MM.1S (cell line): ENCODE measurements at regions not wholly inside any gene's neighbourhood (a gene's known extent, or its start where the extent isn't known, plus 50 kb on each side); places are given as distances from the start of the nearest gene placed in this dataset.

Experiments used
- DNase-seq: peaks from one replicate; pipeline ENCODE4 v3.0.0-alpha.2; 2015
- H2AFZ ChIP-seq: fragments of 300-600 bp; sonication (generic); 2 replicates; pipeline ENCODE4 v1.6.0; 2016; ENCODE audit warnings: antibody characterized with exemption, low read length
- H3F3A ChIP-seq: fragments of 300-600 bp; sonication (generic); 2 replicates; pipeline ENCODE4 v1.6.1; 2016; ENCODE audit warnings: mild to moderate bottlenecking, antibody characterized with exemption, low read length, moderate library complexity, mixed read lengths; ENCODE audit not compliant: insufficient read depth
- H3K27ac ChIP-seq: fragments of 300-600 bp; sonication (generic); 2 replicates; pipeline ENCODE4 v1.5.1; 2016; ENCODE audit warnings: mild to moderate bottlenecking, low read length
- H3K27me3 ChIP-seq: fragments of 300-600 bp; sonication (generic); replicated peaks from 2 replicates; pipeline ENCODE4 v1.6.0; 2016; ENCODE audit warnings: low read length; ENCODE audit not compliant: insufficient read depth
- H3K36me3 ChIP-seq: fragments of 300-600 bp; sonication (generic); replicated peaks from 2 replicates; pipeline ENCODE4 v1.6.1; 2016; ENCODE audit warnings: mild to moderate bottlenecking, low read length, mixed read lengths; ENCODE audit not compliant: insufficient read depth
- H3K4me1 ChIP-seq: fragments of 300-600 bp; sonication (generic); 2 replicates; pipeline ENCODE4 v1.6.1; 2016; ENCODE audit warnings: low read length, mixed read lengths
- H3K4me2 ChIP-seq: fragments of 300-600 bp; sonication (generic); 2 replicates; pipeline ENCODE4 v1.6.0; 2016; ENCODE audit warnings: low read depth, low read length
- H3K4me3 ChIP-seq: fragments of 300-600 bp; sonication (generic); 2 replicates; pipeline ENCODE4 v1.5.1; 2016; ENCODE audit warnings: low read length, mixed read lengths
- H3K79me2 ChIP-seq: fragments of 300-600 bp; sonication (generic); 2 replicates; pipeline ENCODE4 v1.6.1; 2016; ENCODE audit warnings: mixed run types, low read length, mixed read lengths
- H3K9ac ChIP-seq: fragments of 300-600 bp; sonication (generic); 2 replicates; pipeline ENCODE4 v1.6.1; 2016; ENCODE audit warnings: low read length, mixed read lengths
- H3K9me2 ChIP-seq: fragments of 300-600 bp; sonication (generic); replicated peaks from 2 replicates; pipeline ENCODE4 v1.6.1; 2016; ENCODE audit warnings: mild to moderate bottlenecking, low read length, mixed read lengths; ENCODE audit not compliant: insufficient read depth
- H3K9me3 ChIP-seq: fragments of 300-600 bp; sonication (generic); replicated peaks from 2 replicates; pipeline ENCODE4 v1.6.1; 2016; ENCODE audit warnings: mild to moderate bottlenecking, low read length, mixed read lengths; ENCODE audit not compliant: insufficient read depth
- H4K20me1 ChIP-seq: fragments of 300-600 bp; sonication (generic); 2 replicates; pipeline ENCODE4 v1.6.1; 2016; ENCODE audit warnings: mild to moderate bottlenecking, low read length, moderate library complexity, mixed read lengths; ENCODE audit not compliant: insufficient read depth
- CTCF ChIP-seq: fragments of 300-600 bp; sonication (generic); IDR thresholded peaks from 2 replicates; pipeline ENCODE4 v1.5.1; 2016; ENCODE audit warnings: antibody characterized with exemption, low read length, mixed read lengths
- EZH2 ChIP-seq: fragments of 300-600 bp; sonication (generic); optimal IDR thresholded peaks from 2 replicates; pipeline ENCODE3; 2017; ENCODE audit warnings: low read depth, mild to moderate bottlenecking, antibody characterized with exemption, low read length, mixed read lengths
- EZH2phosphoT487 ChIP-seq: fragments of 300-600 bp; sonication (generic); IDR thresholded peaks from 2 replicates; pipeline ENCODE4 v1.6.1; 2018; ENCODE audit warnings: antibody characterized with exemption, low read length

- no peaks in the 10 kb centered on the region for H3K27me3 ChIP-seq
- H3K4me1 ChIP-seq: no peaks in the 10 kb centered on the region
- H3K4me2 ChIP-seq: no peak overlapping the region
Measured at GRCh38 chr6:125679651-125680050, 69.8 kb upstream of the HEY2 start.

DNA sequence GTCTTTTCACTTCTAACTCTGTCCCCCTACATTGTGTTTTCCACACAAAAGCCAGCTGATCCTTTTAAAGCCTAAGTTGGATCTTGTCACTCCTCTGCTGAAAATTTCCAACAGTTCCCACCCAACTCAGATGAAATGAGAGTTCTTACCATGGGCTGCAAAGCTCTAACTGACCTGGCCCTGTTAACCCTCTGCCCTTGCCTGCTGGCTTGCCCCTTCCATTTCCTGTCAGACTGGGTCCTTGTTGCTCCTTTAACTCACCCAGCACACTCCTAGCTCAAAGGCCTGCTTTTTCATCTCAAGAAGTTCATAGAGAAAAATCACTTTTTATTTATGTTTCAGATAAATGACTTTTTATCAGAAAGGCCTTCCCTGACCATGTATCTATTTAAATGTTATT is 66.5 kb upstream of the HEY2 start:
- no peak overlapping the region for H3K27ac ChIP-seq
- no peak overlapping the region for H3K9ac ChIP-seq
- H3K4me3 ChIP-seq: no peak overlapping the region
- no peaks in the 10 kb centered on the region for H3K36me3 ChIP-seq
- H3K79me2 ChIP-seq: no peaks in the 10 kb centered on the region
- TF ChIP-seq CTCF (no peak), EZH2 (no peak), EZH2phosphoT487 (no peak)
- no peaks in the 10 kb centered on the region for H3F3A ChIP-seq
- H3K4me2 ChIP-seq: no peak overlapping the region
- no peak overlapping the region for H2AFZ ChIP-seq
- no peaks in the 10 kb centered on the region for H3K4me1 ChIP-seq
- no peaks in the 10 kb centered on the region for H3K9me2 ChIP-seq
- no peak for DNase-seq
- H3K9me3 ChIP-seq: no peaks in the 10 kb centered on the region
- H3K27me3 ChIP-seq: no peaks in the 10 kb centered on the region
- no peaks in the 10 kb centered on the region for H4K20me1 ChIP-seq

More at GRCh38 chr6:125679651-125680050, 69.8 kb upstream of the HEY2 start:
- no peak overlapping the region for H3K4me3 ChIP-seq
- no peaks in the 10 kb centered on the region for H3F3A ChIP-seq
- no peak overlapping the region for H2AFZ ChIP-seq
- H3K9ac ChIP-seq: no peak overlapping the region
- H3K9me3 ChIP-seq: no peaks in the 10 kb centered on the region
- H3K36me3 ChIP-seq: no peaks in the 10 kb centered on the region
- DNase-seq: no peak
- H3K79me2 ChIP-seq: no peaks in the 10 kb centered on the region
- H4K20me1 ChIP-seq: no peaks in the 10 kb centered on the region
- H3K9me2 ChIP-seq: no peaks in the 10 kb centered on the region
- no peak for TF ChIP-seq EZH2
- no peak for TF ChIP-seq EZH2phosphoT487
- no peak for TF ChIP-seq CTCF
- H3K27ac ChIP-seq: no peak overlapping the region

DNA sequence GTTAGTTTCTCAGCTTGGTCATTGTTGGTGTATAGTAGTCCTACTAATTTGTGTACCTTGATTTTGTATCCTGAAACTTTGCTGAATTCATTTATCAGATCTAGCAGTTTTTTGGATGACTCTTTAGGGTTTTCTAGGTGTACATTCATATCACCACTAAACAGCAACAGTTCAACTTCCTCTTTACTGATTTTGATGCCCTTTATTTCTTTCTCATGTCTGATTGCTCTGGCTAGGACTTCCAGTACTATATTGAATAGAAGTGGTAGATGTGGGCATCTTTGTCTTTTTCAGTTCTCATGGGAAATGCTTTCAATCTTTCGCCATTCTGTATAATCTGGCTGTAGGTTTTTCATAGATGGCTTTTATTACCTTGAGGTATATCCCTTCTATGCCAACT is 61.3 kb upstream of the HEY2 start:
- no peak overlapping the region for H3K4me2 ChIP-seq
- no peaks in the 10 kb centered on the region for H3K79me2 ChIP-seq
- no peaks in the 10 kb centered on the region for H3K9me3 ChIP-seq
- H3F3A ChIP-seq: no peaks in the 10 kb centered on the region
- no peak overlapping the region for H3K4me3 ChIP-seq
- no peak overlapping the region for H2AFZ ChIP-seq
- no peaks in the 10 kb centered on the region for H4K20me1 ChIP-seq
- H3K27ac ChIP-seq: no peak overlapping the region
- no peaks in the 10 kb centered on the region for H3K27me3 ChIP-seq
- H3K36me3 ChIP-seq: no peaks in the 10 kb centered on the region
- no peaks in the 10 kb centered on the region for H3K4me1 ChIP-seq
- H3K9ac ChIP-seq: no peak overlapping the region
- no peak for TF ChIP-seq CTCF
- TF ChIP-seq EZH2phosphoT487: no peak
- no peak for TF ChIP-seq EZH2
- H3K9me2 ChIP-seq: no peaks in the 10 kb centered on the region
- no peak for DNase-seq
